ENCODE measurements at regions not wholly inside any gene's neighbourhood (a gene's known extent, or its start where the extent isn't known, plus 50 kb on each side); places are given as distances from the start of the nearest gene placed in this dataset.
"Not testable (repeated sequence)": the region's sequence is repeated elsewhere in the genome, so short reads cannot be mapped to it uniquely, and the experiment has no call there.

DNA sequence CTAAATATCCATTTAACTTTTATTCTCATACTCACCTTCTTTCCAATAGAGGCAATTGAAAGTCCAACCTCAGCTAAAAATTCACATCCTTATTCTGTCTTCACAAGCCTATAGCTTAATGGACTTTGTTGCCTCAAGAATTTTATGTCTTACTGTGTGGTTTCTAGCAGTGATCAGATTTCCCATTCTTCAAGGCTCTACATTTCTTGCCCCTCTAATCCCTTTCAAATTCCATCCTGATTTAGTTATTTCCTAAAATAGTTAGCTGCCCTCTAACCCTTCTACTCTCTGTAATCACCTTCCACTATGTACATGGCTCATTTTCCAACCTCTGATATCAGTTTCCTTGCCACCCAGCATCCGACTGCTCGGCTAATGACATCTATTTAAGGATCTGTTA is 204.1 kb upstream of the CENPE start:
- no peak overlapping the region for H3K4me3 ChIP-seq (ENCODE audit: low read depth, low read length)
- no peaks in the 10 kb centered on the region for H3K27me3 Mint-ChIP-seq (ENCODE audit: insufficient read depth, unreplicated experiment)
- intact Hi-C loops (cut with micrococcal nuclease; ENCODE audit: unreplicated experiment) = no loop called here
- no peaks in the 10 kb centered on the region for H3K36me3 ChIP-seq (ENCODE audit: control insufficient read depth, insufficient read depth, low read length)
- H3K4me1 Mint-ChIP-seq (ENCODE audit: low read depth, unreplicated experiment) = peaks cover 6% of the 10 kb centered on the region
- POLR2A ChIA-PET = no interaction called here
- CTCF ChIA-PET = no interaction called here
- H3K4me3 Mint-ChIP-seq (ENCODE audit: unreplicated experiment) = no peak overlapping the region
- DNase-seq = no peak
- H3K27me3 ChIP-seq (replicated peaks; ENCODE audit: control insufficient read depth, insufficient read depth, low read length) = no peaks in the 10 kb centered on the region
- BruUV-seq (replicated peaks) = no TSS peak
- no peak overlapping the region for H3K27ac Mint-ChIP-seq (ENCODE audit: unreplicated experiment)
- H3K9me3 ChIP-seq = no peaks in the 10 kb centered on the region
- TF ChIP-seq, protein P1, sequence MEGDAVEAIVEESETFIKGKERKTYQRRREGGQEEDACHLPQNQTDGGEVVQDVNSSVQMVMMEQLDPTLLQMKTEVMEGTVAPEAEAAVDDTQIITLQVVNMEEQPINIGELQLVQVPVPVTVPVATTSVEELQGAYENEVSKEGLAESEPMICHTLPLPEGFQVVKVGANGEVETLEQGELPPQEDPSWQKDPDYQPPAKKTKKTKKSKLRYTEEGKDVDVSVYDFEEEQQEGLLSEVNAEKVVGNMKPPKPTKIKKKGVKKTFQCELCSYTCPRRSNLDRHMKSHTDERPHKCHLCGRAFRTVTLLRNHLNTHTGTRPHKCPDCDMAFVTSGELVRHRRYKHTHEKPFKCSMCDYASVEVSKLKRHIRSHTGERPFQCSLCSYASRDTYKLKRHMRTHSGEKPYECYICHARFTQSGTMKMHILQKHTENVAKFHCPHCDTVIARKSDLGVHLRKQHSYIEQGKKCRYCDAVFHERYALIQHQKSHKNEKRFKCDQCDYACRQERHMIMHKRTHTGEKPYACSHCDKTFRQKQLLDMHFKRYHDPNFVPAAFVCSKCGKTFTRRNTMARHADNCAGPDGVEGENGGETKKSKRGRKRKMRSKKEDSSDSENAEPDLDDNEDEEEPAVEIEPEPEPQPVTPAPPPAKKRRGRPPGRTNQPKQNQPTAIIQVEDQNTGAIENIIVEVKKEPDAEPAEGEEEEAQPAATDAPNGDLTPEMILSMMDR (IDR thresholded peaks at IDR 0.05; ENCODE audit: insufficient read depth in 1 of 2, low read depth in 1 of 2, low read length in 1 of 2, severe bottlenecking in 1 of 2, unreplicated experiment in 1 of 2) = no peak
- H3K4me1 ChIP-seq = peaks cover 4% of the 10 kb centered on the region; the same call in 1 of the 2 replicates
- no peaks in the 10 kb centered on the region for H3K9me3 Mint-ChIP-seq (ENCODE audit: unreplicated experiment)
- H3K36me3 Mint-ChIP-seq (ENCODE audit: insufficient read depth, unreplicated experiment) = no peaks in the 10 kb centered on the region

DNA sequence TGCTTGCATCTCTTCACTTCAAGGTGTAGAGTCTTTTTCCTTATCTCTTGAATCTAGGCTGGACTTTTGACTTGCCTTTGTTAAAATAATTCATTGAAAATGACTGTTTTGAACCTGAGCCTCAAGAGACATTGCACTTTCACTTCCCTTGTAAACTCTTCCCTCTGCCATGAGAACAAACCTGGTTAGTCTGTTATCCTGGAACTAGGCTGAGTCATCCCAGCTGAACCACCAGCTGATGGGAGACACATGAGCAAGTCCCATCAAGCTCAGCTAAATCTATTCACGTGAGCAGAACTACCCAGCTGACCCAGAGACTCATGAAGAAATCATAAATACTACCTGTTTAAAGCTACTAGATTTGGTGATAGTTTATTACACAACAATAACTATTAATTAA is 202.3 kb upstream of the CENPE start:
- intact Hi-C loops (cut with micrococcal nuclease; ENCODE audit: unreplicated experiment) = no loop called here
- H3K36me3 ChIP-seq (ENCODE audit: control insufficient read depth, insufficient read depth, low read length) = no peaks in the 10 kb centered on the region
- peaks cover 4% of the 10 kb centered on the region; the same call in 1 of the 2 replicates for H3K4me1 ChIP-seq
- no peaks in the 10 kb centered on the region for H3K27me3 ChIP-seq (replicated peaks; ENCODE audit: control insufficient read depth, insufficient read depth, low read length)
- H3K36me3 Mint-ChIP-seq (ENCODE audit: insufficient read depth, unreplicated experiment) = peaks cover 6% of the 10 kb centered on the region
- no peak for DNase-seq
- CTCF ChIA-PET = no interaction called here
- no peaks in the 10 kb centered on the region for H3K9me3 Mint-ChIP-seq (ENCODE audit: unreplicated experiment)
- no peak overlapping the region for H3K4me3 Mint-ChIP-seq (ENCODE audit: unreplicated experiment)
- H3K4me3 ChIP-seq (ENCODE audit: low read depth, low read length) = no peak overlapping the region
- POLR2A ChIA-PET = no interaction called here
- no peaks in the 10 kb centered on the region for H3K9me3 ChIP-seq
- TF ChIP-seq, protein P1 (IDR thresholded peaks at IDR 0.05; ENCODE audit: insufficient read depth in 1 of 2, low read depth in 1 of 2, low read length in 1 of 2, severe bottlenecking in 1 of 2, unreplicated experiment in 1 of 2) = no peak
- no peaks in the 10 kb centered on the region for H3K27me3 Mint-ChIP-seq (ENCODE audit: insufficient read depth, unreplicated experiment)
- peaks cover 6% of the 10 kb centered on the region for H3K4me1 Mint-ChIP-seq (ENCODE audit: low read depth, unreplicated experiment)
- BruUV-seq (replicated peaks) = no TSS peak
- no peak overlapping the region for H3K27ac Mint-ChIP-seq (ENCODE audit: unreplicated experiment)

DNA sequence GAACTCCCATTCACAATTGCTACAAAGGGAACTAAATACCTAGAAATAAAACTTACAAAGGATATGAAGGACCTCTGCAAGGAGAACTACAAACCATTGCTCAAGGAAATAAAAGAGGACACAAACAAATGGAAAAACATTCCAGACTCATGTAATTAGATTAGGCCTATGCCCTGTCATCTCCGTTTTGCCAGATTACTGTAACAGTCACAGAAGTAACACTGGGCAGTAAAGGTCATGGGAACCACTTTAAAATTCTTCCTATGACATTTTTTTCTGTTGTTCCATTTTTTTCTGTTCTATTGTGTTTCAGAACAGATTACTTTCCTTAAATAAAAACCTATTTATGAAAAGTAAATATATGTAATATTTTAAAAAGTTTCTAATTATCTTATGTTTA is 199.4 kb upstream of the CENPE start:
- intact Hi-C loops (cut with micrococcal nuclease; ENCODE audit: unreplicated experiment) = no loop called here

DNA sequence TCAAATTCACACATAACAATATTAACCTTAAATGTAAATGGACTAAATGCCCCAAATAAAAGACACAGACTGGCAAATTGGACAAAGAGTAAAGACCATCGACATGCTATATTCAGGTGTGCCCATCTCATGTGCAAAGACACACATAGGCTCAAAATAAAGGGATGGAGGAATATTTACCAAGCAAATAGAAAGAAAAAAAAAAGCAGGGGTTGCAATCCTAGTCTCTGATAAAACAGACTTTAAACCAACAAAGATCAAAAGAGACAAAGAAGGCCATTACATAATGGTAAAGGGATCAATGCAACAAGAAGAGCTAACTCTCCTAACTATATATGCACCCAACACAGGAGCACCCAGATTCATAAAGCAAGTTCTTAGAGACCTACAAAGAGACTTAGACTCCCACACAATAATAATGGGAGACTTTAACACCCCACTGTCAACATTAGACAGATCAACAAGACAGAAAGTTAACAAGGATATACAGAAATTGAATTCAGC is 189.4 kb upstream of the CENPE start:
- BruUV-seq (replicated peaks); H3K36me3 Mint-ChIP-seq (ENCODE audit: insufficient read depth, unreplicated experiment); DNase-seq; H3K36me3 ChIP-seq (ENCODE audit: control insufficient read depth, insufficient read depth, low read length); POLR2A ChIA-PET; H3K27ac Mint-ChIP-seq (ENCODE audit: unreplicated experiment); intact Hi-C loops (cut with micrococcal nuclease; ENCODE audit: unreplicated experiment); H3K4me3 ChIP-seq (ENCODE audit: low read depth, low read length); H3K9me3 ChIP-seq; H3K4me3 Mint-ChIP-seq (ENCODE audit: unreplicated experiment); H3K27me3 Mint-ChIP-seq (ENCODE audit: insufficient read depth, unreplicated experiment); H3K4me1 ChIP-seq; CTCF ChIA-PET; H3K27me3 ChIP-seq (replicated peaks; ENCODE audit: control insufficient read depth, insufficient read depth, low read length): not testable (repeated sequence)
- Mint-ChIP-seq H3K4me1 (ENCODE audit: low read depth, unreplicated experiment) (peaks cover 14% of the 10 kb centered on the region), H3K9me3 (ENCODE audit: unreplicated experiment) (peaks cover 43% of the 10 kb centered on the region)

More for the DNA sequence above, 199.4 kb upstream of the CENPE start:
- no peak for DNase-seq
- Histone ChIP-seq H3K27me3 (replicated peaks; ENCODE audit: control insufficient read depth, insufficient read depth, low read length) (no peaks in the 10 kb centered on the region), H3K4me1 (peaks cover 4% of the 10 kb centered on the region; the same call in 1 of the 2 replicates), H3K4me3 (ENCODE audit: low read depth, low read length) (no peak overlapping the region), H3K9me3 (no peaks in the 10 kb centered on the region), H3K36me3 (ENCODE audit: control insufficient read depth, insufficient read depth, low read length) (no peaks in the 10 kb centered on the region)
- CTCF ChIA-PET = no interaction called here
- no peaks in the 10 kb centered on the region for H3K27me3 Mint-ChIP-seq (ENCODE audit: insufficient read depth, unreplicated experiment)
- TF ChIP-seq, protein P1 (IDR thresholded peaks at IDR 0.05; ENCODE audit: insufficient read depth in 1 of 2, low read depth in 1 of 2, low read length in 1 of 2, severe bottlenecking in 1 of 2, unreplicated experiment in 1 of 2) = no peak
- no peak overlapping the region for H3K27ac Mint-ChIP-seq (ENCODE audit: unreplicated experiment)
- no peak overlapping the region for H3K4me3 Mint-ChIP-seq (ENCODE audit: unreplicated experiment)
- peaks cover 6% of the 10 kb centered on the region for H3K36me3 Mint-ChIP-seq (ENCODE audit: insufficient read depth, unreplicated experiment)
- POLR2A ChIA-PET = no interaction called here
- no peaks in the 10 kb centered on the region for H3K9me3 Mint-ChIP-seq (ENCODE audit: unreplicated experiment)
- no TSS peak for BruUV-seq (replicated peaks)
- H3K4me1 Mint-ChIP-seq (ENCODE audit: low read depth, unreplicated experiment) = peaks cover 5% of the 10 kb centered on the region

DNA sequence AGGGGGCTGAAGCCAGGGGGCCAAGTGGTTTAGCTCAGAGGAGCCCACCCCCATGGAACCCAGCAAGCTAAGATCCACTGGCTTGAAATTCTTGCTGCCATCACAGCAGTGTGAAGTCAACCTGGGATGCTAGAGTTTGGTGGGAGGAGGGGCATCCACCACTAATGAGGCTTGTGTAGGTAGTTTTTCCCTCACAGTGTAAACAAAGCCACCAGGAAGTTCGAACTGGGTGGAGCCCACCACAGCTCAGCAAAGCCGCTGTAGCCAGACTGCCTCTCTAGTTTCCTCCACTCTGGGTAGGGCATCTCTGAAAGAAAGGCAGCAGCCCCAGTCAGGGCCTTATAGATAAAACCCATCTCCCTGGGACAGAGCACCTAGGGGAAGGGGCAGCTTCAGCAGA is 187.4 kb upstream of the CENPE start:
- DNase-seq; H3K9me3 ChIP-seq; intact Hi-C loops (cut with micrococcal nuclease; ENCODE audit: unreplicated experiment); CTCF ChIA-PET; H3K36me3 Mint-ChIP-seq (ENCODE audit: insufficient read depth, unreplicated experiment); POLR2A ChIA-PET; BruUV-seq (replicated peaks); H3K36me3 ChIP-seq (ENCODE audit: control insufficient read depth, insufficient read depth, low read length); H3K4me3 ChIP-seq (ENCODE audit: low read depth, low read length); H3K27ac Mint-ChIP-seq (ENCODE audit: unreplicated experiment); H3K4me1 ChIP-seq; H3K27me3 Mint-ChIP-seq (ENCODE audit: insufficient read depth, unreplicated experiment); H3K4me3 Mint-ChIP-seq (ENCODE audit: unreplicated experiment); H3K27me3 ChIP-seq (replicated peaks; ENCODE audit: control insufficient read depth, insufficient read depth, low read length): not testable (repeated sequence)
- Mint-ChIP-seq H3K9me3 (ENCODE audit: unreplicated experiment) (peaks cover 61% of the 10 kb centered on the region), H3K4me1 (ENCODE audit: low read depth, unreplicated experiment) (peaks cover 14% of the 10 kb centered on the region)
